DND-41 (cell line): ENCODE measurements at regions not wholly inside any gene's neighbourhood (a gene's known extent, or its start where the extent isn't known, plus 50 kb on each side); places are given as distances from the start of the nearest gene placed in this dataset.

ENCODE experiments used
- ATAC-seq: fragments of 200-7000 bp; cut with Tn5 transposase; 3 replicates; pipeline ENCODE4 v1.9.1; 2021; ENCODE audit warnings: low read depth; ENCODE audit not compliant: insufficient read depth
- DNase-seq: peaks from one replicate; pipeline ENCODE4 v3.0.0-alpha.2; 2020
- H2AFZ ChIP-seq: 2 replicates; pipeline ENCODE4 v1.6.0; 2012; ENCODE audit warnings: low read depth, low read length
- H3K27ac ChIP-seq: 2 replicates; pipeline ENCODE4 v1.5.1; 2012; ENCODE audit warnings: low read length, inconsistent platforms
- H3K27me3 ChIP-seq: fragments of 200-600 bp; sonication (generic); 2 replicates; pipeline ENCODE4 v1.6.0; 2012; ENCODE audit warnings: low read length, mild to moderate bottlenecking, inconsistent platforms; ENCODE audit not compliant: insufficient read depth, poor library complexity
- H3K36me3 ChIP-seq: 2 replicates; pipeline ENCODE4 v1.5.1; 2012; ENCODE audit warnings: low read length, inconsistent platforms; ENCODE audit not compliant: insufficient read depth
- H3K4me1 ChIP-seq: 2 replicates; pipeline ENCODE4 v1.5.1; 2012; ENCODE audit warnings: mild to moderate bottlenecking, low read length; ENCODE audit not compliant: insufficient read depth
- H3K4me2 ChIP-seq: 2 replicates; pipeline ENCODE4 v1.6.0; 2012; ENCODE audit warnings: mild to moderate bottlenecking, moderate library complexity, low read length, inconsistent platforms; ENCODE audit not compliant: insufficient read depth
- H3K4me3 ChIP-seq, 2 experiments: fragments of 200-600 bp in 1 of 2; shearing (Covaris generic) in 1 of 2; 2 replicates each; pipeline ENCODE4 v1.5.1; 2012 to 2016; ENCODE audit warnings: inconsistent platforms in 2 of 2, low read length in 2 of 2, mild to moderate bottlenecking in 2 of 2, low read depth in 1 of 2, moderate library complexity in 1 of 2
- H3K79me2 ChIP-seq: 2 replicates; pipeline ENCODE4 v1.6.0; 2012; ENCODE audit warnings: low read length, inconsistent platforms; ENCODE audit not compliant: insufficient read depth
- H3K9ac ChIP-seq: 2 replicates; pipeline ENCODE4 v1.6.0; 2012; ENCODE audit warnings: low read depth, mild to moderate bottlenecking, inconsistent platforms, low read length, moderate library complexity
- H3K9me3 ChIP-seq: 2 replicates; pipeline ENCODE4 v1.5.1; 2012; ENCODE audit warnings: low read length, moderate library complexity, mild to moderate bottlenecking, inconsistent platforms; ENCODE audit not compliant: insufficient read depth, severe bottlenecking
- H4K20me1 ChIP-seq: 2 replicates; pipeline ENCODE4 v1.6.0; 2012; ENCODE audit warnings: low read length; ENCODE audit not compliant: insufficient read depth
- EZH2 ChIP-seq: IDR thresholded peaks from 3 replicates; pipeline ENCODE4 v1.6.1; 2012; ENCODE audit warnings: borderline replicate concordance, low read depth, mild to moderate bottlenecking, moderate library complexity, low read length, inconsistent platforms; ENCODE audit not compliant: severe bottlenecking
- TF ChIP-seq, protein P1 (sequence below): IDR thresholded peaks from 2 replicates; pipeline ENCODE4 v1.5.1; 2012; ENCODE audit warnings: borderline replicate concordance, low read length, moderate library complexity, mild to moderate bottlenecking; ENCODE audit not compliant: poor library complexity, severe bottlenecking; ENCODE audit errors: extremely low read depth

DNA sequence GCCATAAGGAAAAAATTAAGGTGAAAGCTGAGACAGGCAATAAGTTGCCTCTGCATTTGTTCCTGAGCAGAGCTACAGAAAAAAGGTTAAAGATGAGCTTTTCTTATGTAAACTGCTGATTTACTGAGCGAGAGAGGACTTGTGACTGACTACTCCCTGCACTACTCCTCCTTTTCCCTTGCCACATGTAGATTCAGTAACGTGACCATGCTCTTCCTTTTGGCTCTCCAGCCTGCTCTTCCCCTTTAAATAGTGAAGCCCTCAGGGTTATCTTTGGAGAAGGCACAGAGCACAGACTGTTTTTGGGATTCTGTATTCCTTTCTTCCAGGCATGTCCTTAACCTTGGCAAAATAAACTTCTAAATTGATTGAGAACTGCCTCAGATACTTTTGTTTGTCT lies 630.2 kb downstream of the UQCRFS1 start:
- Histone ChIP-seq H3K79me2 (no peaks in the 10 kb centered on the region), H3K4me3 (no peak overlapping the region), H3K4me1 (peaks cover 37% of the 10 kb centered on the region), H3K4me2 (no peak overlapping the region), H3K36me3 (no peaks in the 10 kb centered on the region), H3K9me3 (no peaks in the 10 kb centered on the region), H4K20me1 (no peaks in the 10 kb centered on the region), H3K27me3 (no peaks in the 10 kb centered on the region), H3K9ac (no peak overlapping the region), H2AFZ (no peak overlapping the region), H3K27ac (no peak overlapping the region)
- TF ChIP-seq, protein P1, sequence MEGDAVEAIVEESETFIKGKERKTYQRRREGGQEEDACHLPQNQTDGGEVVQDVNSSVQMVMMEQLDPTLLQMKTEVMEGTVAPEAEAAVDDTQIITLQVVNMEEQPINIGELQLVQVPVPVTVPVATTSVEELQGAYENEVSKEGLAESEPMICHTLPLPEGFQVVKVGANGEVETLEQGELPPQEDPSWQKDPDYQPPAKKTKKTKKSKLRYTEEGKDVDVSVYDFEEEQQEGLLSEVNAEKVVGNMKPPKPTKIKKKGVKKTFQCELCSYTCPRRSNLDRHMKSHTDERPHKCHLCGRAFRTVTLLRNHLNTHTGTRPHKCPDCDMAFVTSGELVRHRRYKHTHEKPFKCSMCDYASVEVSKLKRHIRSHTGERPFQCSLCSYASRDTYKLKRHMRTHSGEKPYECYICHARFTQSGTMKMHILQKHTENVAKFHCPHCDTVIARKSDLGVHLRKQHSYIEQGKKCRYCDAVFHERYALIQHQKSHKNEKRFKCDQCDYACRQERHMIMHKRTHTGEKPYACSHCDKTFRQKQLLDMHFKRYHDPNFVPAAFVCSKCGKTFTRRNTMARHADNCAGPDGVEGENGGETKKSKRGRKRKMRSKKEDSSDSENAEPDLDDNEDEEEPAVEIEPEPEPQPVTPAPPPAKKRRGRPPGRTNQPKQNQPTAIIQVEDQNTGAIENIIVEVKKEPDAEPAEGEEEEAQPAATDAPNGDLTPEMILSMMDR: no peak
- no peak for TF ChIP-seq EZH2
- no peak for DNase-seq
- no peak for ATAC-seq

DNA sequence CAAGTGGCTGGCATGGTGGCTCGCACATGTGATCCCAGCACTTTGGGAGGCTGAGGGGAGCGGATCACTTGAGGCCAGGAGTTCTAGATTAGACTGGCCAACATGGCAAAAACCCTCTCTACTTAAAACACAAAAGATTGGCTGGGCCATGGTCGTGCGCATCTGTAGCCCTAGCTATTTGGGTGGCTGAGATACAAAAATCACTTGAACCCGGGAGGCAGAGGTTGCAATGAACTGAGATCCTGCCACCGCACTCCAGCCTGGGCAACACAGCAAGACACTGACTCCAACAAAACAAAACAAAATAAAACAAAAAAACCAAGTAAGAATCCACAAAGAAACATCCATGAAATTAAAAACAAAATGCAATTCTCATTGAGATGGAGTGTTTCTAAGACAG lies 630.6 kb downstream of the UQCRFS1 start:
- H3K9me3 ChIP-seq: no peaks in the 10 kb centered on the region
- ATAC-seq: no peak
- H3K27ac ChIP-seq: no peak overlapping the region
- H3K9ac ChIP-seq: no peak overlapping the region
- H4K20me1 ChIP-seq: no peaks in the 10 kb centered on the region
- TF ChIP-seq, protein P1: no peak
- TF ChIP-seq EZH2: no peak
- H3K79me2 ChIP-seq: no peaks in the 10 kb centered on the region
- H3K4me2 ChIP-seq: no peak overlapping the region
- no peak overlapping the region for H2AFZ ChIP-seq
- no peaks in the 10 kb centered on the region for H3K27me3 ChIP-seq
- H3K36me3 ChIP-seq: no peaks in the 10 kb centered on the region
- H3K4me3 ChIP-seq: no peak overlapping the region
- peaks cover 38% of the 10 kb centered on the region for H3K4me1 ChIP-seq
- DNase-seq: no peak

DNA sequence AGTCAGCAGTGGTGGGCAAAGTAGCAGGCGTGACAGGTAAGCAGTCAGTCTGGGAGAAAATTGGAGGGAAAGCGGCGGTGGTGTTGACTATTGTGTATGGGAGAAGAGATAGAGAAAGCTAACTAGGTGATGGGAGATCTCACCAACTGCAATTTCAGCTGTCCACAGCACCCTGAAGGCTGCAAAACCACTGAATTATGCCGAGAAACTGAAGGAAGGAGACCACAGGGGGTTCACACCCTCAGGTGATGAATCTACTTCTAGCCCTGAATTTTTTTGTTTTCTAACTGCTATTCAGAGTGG lies 631.5 kb downstream of the UQCRFS1 start:
- TF ChIP-seq, protein P1: no peak
- TF ChIP-seq EZH2: no peak
- Histone ChIP-seq H3K9ac (no peak overlapping the region), H3K27ac (no peak overlapping the region), H3K9me3 (no peaks in the 10 kb centered on the region), H3K79me2 (no peaks in the 10 kb centered on the region), H3K27me3 (no peaks in the 10 kb centered on the region), H3K36me3 (no peaks in the 10 kb centered on the region), H3K4me3 (no peak overlapping the region), H2AFZ (no peak overlapping the region), H3K4me1 (peaks cover 38% of the 10 kb centered on the region), H4K20me1 (no peaks in the 10 kb centered on the region), H3K4me2 (no peak overlapping the region)
- ATAC-seq (no peak), DNase-seq (no peak)
